Eye (tissue), 1 donor: ENCODE measurements at regions not wholly inside any gene's neighbourhood (a gene's known extent, or its start where the extent isn't known, plus 50 kb on each side); places are given as distances from the start of the nearest gene placed in this dataset.

Experiments used
- DNase-seq: peaks from one replicate; pipeline ENCODE4 v3.0.0-alpha.2; 2015

DNA sequence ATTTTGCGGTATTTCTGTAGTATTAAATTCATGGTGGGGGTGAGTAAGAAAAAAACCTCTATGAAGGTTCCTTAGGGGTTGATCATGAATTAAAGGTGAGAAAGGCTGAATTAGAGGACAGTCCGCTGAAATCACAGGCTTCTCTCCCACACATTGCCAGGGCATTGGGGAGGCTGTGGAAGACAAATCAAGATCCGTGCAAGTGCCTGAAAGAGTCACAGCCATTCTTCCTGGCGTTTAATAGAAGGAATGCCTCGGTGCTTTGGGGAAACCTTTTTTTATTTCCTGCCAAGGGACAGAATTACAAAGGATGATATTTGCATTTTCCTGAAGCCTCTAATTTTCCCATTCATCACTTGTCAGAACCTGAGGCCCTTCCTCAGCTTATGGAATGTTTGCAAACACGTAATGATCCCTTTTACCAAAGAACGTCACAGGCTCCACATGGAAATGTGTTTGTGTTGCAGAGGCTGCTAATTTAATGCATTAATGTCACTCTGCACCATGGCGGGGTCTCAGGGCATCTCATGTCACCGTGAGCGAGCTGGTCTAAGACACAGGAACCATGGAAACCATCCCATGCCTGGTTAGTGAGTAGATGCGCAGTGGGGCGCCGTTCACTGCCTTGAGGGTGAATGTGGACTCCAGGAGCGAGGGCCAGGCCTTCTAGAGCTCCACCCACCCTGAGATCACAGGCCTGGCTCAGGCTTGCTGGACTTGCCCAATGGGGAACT is 185.9 kb upstream of the SULF2 start:
- no peak for DNase-seq

DNA sequence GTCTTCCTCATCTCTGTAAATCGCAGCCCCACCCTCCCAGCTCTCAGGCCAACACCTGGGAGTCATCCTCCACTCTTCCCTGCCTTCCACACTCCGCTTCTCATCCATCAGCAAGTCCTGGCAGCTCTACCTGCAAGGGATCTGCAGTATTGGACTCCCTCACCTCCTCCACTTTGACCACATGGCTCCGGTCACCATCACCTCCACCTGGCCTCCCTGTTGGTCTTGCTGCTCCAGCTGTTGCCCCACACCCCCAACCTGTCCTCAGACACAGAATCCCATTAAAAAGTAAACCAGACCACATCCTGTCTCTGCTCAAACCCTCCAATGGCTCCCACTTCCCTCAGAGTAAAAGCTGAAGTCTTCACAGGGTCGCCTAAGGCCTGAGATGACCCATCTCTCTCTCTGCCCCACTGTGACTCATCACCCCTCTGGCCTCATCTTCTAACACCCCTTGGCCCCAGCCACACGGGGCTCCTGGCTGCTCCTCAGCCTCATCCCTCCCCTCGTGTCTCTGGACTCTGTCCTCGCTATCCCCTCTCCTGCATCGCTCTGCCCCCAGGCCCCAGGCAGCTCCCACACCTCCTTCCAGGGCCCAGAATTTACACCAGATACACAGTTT is 185.1 kb upstream of the SULF2 start:
- DNase-seq = no peak

DNA sequence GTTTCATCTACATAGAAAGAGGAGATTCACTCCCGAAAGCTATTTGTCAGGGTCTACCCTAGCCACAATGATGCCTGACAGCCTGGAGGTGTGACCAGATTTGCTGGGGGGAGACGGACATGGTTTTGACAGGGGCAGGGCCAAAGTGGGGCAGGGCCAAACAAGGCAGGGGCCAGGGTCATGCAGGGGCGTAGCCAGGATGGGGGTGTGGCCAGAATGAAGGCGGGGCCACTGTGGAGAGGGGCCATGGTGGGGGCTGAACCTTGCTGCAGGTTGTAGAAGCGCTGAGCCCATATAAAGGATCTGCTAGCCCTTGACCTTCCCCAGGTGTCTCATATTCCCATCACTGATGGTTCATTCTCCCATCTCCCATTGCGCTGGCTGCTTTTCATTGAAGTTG is 184.1 kb upstream of the SULF2 start:
- no peak for DNase-seq

DNA sequence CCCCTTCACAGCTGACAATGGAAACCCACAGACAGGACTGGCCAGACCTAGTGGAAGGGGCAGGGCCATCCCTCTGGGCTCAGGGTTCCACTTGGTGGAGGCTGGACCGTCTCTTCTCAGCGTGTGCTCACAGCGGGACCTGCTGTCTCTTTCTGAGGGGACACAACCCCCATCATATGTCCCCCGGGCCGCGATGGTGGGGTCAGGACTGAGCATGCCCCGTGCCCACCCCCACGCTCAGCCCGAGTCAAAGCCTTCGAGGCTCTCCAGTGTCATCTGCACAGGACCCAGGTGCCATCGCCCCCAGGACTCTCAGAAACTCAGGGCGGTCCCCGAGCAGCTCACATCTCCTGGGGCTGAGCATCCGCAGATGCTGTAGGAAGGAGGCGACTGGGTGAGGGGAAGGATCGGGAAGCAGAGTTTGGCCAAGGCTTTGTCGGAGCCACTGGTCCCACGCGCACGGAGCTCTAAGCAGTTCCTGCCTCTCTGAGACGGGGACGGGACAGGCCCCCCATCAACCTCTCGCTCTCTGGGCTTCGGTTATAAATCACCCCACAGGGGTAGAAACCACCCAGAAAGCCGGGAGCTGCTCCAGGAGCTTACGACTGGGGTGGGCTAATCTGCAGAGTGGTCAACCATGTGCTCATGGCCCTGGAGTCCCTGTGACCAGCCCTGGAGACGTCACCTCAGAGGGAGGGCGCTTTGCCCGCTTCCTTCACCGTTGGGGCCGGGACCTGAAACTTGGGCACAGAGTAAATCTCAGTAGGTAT is 183.4 kb upstream of the SULF2 start:
- DNase-seq = no peak

DNA sequence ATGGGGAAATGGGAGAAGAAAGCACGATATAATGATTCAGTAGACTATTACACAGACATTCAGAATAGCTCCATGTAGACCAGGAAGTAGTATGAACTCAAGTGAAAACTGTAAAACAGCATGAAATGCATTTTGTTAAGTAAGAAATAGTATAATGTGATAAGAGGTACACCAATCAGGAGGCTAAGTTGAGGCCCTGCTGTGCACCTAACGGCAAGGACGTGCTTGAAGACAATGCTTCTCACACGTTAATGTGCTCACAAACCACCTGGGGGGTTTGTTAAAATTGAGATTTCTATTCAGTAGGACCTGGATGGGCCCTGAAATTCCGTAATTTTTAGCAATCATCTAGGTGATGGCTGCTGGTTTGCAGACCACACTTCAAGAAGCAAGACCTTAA is 178.9 kb upstream of the SULF2 start:
- DNase-seq = no peak

DNA sequence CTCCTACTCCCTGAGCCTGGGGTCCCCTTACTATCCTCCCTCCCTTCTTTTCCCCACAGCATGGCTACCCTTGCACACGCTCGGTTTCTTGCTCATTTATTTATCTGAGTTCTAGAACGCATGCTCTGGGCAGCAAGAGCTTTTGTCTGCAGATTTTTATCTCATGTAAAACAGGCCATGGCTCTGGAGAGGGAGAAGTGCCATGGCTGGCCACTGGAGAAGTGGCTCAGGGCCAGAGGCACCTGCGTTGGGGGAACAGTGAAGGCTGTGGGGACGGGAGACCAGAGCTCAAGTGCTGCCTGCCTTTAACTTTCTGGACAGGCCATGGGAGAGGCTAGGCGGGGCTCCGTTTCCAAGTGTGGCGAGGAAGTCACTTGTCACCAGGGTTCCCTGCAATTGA is 177.7 kb upstream of the SULF2 start:
- no peak for DNase-seq

DNA sequence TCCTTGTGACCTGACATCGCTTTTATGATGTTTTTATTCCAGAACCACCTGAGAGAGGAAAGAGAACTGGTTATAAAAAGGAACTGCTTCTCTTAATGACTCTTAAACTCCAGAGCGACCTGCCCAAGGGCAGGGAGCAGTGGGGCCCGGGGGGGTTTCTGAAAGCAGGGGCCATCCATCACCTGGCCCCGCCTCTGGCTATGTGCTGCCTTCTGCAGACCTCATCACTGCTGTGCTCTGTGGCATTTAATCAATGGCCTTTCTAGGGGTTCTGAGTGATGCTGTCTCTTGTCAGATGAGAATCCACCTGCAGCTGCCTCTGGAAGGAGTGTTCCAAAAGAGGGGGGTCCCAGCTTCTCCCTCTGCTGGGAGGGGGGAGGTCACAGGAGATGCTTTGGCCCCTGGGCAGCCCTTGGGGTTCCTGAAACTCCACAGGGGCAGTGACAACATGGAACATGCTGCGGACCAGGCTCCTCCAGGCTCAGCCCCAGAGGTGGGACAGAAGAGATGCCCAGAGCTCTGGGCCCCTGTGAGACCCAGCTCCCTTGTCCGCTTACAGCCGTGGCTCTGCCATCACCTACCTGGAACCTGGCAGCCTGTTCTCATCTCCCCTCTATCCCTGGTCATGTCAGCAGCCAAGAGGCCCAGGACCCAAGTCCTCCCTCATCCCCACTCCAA is 177.1 kb upstream of the SULF2 start:
- DNase-seq = no peak

DNA sequence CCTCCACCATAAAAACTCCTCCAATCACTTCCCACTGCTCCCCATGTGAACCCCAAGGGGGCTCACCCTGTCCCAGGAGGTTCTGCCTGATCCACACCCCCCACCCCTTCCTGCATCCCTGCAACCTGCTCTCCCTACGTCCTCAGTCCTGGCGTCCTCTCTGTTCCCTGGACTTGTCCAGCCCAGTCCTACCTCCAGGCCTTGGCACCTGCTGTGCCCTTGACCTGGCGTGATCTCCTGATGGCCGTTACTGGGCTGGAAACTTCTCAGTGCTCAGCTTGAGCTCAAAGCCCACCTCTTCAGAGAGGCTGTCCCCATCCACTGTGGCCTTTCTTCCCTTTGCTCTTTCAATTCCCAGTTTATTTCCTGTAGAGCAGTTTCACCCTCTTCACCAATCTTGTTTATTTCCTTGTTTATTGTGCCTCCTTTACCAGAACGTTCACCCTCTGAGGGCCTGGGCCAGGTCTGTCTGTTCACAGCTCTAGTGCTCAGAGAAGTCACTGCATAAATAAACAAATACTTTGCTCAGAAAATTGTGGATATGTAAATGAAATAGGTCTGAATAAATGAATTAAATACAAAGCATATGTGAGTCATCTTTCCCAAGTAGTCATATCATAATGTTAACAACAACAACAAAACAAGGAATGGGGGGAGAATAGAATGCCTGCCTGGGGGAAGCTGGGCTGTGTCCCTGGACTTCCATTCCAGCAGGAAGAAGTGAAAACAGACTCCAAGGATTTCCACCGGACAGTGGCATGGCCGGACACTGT is 175.7 kb upstream of the SULF2 start:
- no peak for DNase-seq

DNA sequence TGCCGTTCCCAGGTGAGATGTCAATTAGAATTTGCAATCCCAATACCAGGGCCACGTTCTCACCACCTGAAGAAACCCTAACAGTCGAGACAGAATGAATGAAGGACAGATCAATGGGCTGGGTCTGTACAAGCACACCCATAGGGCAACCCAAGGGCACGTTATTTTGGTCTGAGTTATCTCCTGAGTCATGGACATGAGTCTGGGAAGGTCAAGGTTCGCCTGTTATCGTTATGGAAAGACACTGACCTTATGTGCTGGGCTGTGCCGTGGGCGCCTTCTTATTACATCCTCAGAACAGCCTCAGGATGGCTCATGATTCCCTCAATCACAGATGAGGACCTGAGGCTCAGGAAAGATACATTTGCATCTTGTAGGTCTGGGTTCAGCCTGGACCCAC is 175.0 kb upstream of the SULF2 start:
- DNase-seq = no peak

DNA sequence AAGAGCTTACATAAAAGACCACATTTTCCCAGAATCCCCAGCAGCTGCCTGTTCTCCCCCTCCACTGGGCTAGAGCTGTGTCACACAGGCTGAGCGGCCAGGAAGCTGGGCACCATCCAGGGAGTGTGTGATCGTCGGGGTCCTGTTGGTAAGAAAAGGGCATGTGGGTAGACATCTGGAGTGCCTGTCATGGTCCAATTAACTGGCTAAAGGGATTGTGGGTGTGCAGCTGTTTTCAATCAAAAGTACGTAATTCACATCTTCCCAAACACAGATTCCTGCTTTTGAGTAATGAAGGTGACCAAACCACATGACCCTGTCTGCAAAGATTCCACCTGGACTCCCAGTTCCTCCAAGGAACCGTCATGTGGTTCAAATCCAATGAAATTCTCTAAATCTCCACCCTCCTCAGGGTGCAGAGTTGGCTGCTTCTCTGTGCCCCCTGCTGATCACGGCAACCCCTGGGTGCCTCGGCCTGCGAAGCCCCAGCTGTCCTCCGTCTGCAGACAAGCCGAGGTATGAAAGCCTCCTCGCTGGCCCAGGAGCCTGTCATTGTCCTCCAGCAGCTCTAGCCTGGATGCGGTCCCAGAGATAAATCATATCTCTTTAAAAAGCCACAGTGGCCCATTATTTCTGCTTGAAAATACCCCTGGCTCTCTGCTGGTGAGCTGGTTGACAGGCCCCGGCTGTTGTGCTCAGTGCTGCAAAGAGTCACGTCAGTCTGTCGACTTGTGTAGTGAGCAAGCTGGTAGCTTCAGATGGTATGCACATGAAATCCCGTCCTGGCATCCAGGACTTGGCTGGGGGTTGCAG is 172.9 kb upstream of the SULF2 start:
- DNase-seq = peak; percentile 59

DNA sequence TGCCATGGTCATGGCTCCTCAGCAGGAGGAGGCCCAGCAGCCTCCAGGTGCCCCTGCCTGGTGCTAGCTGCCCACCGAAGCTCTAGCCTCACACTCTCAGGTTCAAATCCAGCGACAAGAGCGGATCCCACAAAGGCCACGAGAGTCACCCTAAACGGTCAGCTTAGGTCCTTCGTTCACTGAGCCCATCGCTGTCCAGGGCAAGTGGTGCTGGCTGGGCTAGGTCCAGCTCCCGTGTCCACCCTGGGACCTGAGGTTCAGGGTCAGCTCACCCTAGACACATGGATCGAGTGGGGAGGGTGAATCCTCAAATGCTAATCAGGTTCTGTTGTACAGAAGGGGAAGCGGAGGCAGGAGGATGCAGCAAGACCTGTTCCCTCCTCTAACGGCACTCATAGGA is 171.9 kb upstream of the SULF2 start:
- no peak for DNase-seq

DNA sequence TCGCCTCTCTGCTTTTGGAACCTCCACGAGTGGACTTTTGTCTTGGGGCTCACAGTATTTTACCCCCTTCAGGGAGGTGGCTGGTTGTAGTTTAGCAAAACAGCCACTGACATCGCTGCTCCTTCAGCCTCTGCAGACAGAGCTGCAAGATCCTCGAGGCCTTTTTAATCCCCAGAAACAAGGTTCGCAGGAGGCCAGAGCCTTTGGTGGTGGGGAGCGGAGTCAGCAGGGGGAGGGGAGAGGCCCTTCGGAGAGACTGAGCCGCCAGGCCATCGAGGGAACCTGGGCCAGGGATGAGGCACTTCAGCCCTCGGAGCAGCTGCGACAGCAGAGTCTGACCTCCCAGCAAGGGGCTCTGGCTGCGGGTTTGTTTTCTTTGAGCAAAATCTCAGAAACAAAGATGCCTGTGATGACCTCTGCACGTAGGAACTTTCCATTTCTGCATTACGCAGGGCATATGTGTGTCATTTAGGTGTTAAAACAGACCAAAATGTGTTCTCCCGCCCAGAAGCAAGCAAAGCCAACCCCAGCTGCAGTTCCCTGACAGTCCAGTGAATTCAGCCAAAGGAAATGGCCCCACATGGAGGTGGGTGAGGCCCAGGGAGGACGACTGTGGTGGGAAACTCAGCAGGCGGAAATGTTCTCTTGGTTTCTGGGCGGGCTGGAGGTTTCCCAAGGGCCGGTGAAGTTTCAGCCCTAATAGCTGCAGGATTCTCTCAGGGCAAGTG is 171.2 kb upstream of the SULF2 start:
- DNase-seq = peak; percentile 63

DNA sequence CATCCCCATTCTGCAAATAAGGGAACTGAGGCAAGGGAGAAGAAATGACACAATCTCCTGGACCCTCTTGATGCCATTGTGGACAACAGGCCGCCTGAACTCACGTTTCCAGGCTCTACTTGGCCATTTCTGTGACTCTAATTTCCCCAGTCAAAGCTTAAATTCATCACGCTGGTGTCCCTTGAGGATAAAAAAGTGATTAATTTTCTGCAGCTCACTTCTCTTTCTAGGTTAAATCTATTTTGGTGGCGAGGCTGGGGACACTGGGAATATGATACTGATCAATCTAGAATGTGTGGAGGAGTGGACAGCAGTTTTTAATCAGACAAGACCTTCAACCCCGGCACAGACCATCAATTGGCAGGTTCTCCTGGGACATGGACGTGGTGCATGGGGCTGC is 168.2 kb upstream of the SULF2 start:
- no peak for DNase-seq

DNA sequence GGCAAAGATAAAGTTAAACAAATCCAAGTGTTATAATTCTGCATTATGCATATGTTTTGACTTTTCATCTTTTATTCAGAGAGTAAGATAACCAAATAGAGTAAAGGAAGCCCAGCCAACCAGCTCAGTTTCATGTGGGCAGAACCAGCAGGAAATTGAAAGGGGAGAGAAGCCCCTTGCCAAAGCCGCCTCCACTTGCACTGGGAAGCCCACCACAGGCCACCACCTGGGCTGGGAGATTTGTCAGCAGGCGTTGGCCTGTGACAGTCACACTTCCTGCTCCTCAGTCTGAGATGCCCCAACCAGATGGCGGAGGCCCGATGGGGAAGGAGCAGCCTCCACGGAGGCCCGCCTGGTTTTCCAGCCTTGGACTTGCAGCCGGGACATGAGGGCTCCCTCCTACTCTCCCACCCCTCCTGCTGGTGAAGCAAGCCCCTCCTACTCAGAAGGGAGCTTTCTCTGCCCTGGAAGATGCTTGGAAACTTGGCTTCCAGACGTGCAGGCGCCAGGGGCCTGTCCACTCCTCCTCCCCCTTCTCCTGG is 166.8 kb upstream of the SULF2 start:
- DNase-seq = no peak

DNA sequence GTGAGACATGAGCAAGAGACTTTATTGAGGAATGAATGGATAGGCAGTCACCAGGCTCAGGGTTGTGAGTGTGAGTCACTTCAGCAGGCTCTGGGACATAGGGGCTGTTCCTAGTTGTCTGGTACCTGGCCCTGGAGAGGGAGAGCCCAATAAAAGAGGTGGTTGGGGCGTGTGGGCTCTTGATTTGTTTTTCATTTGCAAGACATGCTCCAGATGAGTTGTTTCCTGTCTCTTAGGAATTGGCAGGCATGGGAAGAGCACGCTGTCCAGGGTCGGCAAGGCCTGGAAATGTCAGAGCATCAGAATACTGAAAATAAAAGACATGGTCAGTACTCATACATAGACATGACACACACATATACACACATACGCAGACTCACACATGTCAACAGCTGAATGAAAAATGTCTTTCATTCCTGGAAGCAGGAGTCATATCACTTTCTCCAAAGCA is 166.3 kb upstream of the SULF2 start:
- DNase-seq = no peak

DNA sequence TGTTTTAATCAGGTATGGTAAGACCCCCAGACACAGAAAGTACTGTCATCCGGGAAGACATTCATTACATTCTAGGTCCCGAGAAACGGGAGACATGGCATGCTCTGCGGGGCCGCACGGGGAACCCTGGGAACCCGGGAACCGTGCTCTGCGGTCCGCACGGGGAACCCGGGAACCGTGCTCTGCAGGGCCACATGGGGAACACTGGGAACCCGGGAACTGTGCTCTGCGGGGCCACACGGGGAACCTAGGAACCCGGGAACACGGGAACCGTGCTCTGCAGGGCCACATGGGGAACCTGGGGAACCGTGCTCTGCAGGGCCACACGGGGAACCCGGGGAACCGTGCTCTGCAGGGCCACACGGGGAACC is 165.6 kb upstream of the SULF2 start:
- no peak for DNase-seq

DNA sequence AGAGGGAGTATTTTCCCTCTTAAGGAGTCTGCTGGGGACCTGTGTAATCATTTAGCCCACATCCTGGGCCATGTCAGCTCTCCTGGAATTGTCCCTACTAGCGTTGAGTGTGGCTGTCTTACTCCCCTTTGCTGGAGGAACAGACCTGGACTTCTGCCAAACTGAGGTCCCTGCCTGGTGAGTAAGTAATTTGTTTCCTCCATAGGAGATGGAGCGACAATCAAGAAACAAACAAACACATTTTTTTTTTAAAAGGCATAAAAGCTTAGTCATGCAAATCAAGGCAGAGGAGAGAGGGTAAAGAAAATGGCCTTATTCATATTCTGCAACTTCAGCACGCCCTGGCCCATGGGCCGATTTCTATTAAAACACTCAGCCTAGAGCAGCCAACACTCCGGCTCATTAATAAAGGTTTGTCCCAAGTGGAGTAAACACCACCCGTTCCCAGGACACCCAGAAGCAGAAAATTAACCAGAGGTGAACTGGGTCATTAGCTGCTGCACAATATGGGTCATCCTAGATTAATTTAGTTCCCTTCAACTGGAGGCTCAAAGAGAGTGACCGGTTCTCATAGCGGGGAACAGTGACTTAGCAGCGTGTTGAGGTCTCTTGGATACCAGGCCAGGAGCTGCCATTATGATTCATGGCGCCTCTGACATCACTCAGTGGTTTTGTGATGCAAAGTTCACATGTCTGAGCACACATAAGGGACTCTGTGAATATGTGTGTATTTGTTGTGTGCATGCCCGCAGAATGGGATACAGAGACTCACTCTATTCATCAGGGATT is 165.0 kb upstream of the SULF2 start:
- peak; percentile 67 for DNase-seq

DNA sequence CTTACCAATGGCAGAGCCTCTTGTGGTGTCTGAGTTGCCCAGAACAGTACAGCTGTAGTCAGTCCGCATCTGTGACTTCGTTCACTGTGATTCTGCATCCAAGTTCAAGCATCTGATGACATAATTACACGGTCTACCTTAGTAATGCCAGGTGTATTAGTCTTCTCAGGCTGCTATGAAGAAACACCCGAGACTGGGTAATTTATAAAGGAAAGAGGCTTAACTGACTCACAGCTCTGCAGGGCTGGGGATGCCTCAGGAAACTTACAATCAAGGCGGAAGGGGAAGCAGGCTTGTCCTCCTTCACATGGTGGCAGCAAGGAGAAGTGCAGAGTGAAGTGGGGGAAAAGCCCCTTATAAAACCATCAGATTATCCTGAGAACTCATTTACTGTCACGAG is 163.9 kb upstream of the SULF2 start:
- DNase-seq = no peak

DNA sequence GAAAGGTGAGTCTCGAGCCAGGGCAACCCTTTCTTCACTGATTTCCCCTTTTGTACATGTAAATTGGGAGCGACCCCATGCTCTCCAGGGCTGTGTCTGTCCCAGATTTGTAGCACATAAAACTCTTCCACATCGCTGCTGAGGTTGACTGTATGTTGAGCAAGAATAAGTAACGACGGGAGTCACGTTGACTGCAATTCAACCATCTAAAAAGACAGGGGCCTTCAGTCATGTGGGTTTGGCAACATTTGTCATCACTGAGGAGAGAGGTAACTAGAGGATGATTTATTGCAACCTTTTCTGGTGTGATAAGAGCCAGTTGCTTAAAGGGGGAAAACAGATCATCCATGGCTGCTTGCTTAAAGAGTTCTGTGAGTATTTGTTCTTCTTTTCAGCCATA is 159.4 kb upstream of the SULF2 start:
- no peak for DNase-seq

DNA sequence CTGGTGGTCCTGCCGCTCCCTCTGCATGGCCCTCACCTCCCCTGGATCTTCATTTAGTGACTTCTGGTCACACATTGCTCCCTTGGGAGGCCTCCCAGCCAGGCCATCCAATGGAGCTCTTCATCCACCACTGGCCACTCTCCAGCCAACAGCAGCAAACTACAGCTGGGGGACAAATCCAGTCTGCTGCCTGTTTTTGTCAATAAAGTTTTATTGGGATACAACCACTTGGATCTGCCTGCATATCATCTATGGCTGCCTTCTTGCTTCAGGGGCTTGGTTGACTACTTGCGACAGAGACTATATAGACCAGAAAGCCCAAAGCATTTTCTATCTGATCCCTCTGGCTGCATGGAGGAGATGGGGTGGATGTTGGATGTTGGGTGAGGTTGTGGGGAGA is 156.6 kb upstream of the SULF2 start:
- no peak for DNase-seq
